OCI-LY3 (cell line): ENCODE measurements at regions not wholly inside any gene's neighbourhood (a gene's known extent, or its start where the extent isn't known, plus 50 kb on each side); places are given as distances from the start of the nearest gene placed in this dataset.
"Not testable (repeated sequence)": the region's sequence is repeated elsewhere in the genome, so short reads cannot be mapped to it uniquely, and the experiment has no call there.

Experiments
- H2AFZ ChIP-seq: fragments of 200-600, 300-600 bp; shearing (Covaris generic); 2 replicates; pipeline ENCODE4 v1.6.0; 2014; ENCODE audit warnings: antibody characterized with exemption, low read depth, low read length
- H3K27ac ChIP-seq: fragments of 200-600, 300-600 bp; sonication (generic); 2 replicates; pipeline ENCODE4 v1.5.1; 2014; ENCODE audit warnings: mild to moderate bottlenecking, low read length, moderate library complexity, mixed read lengths
- H3K27me3 ChIP-seq: fragments of 200-600, 300-600 bp; sonication (generic); 2 replicates; pipeline ENCODE4 v1.6.1; 2014; ENCODE audit warnings: low read depth, low read length, mixed read lengths
- H3K36me3 ChIP-seq: fragments of 200-600, 300-600 bp; sonication (generic); replicated peaks from 2 replicates; pipeline ENCODE3; 2014; ENCODE audit warnings: low read depth, low read length, mixed read lengths
- H3K4me1 ChIP-seq: fragments of 300-600, 200-600 bp; sonication (generic); 2 replicates; pipeline ENCODE4 v1.6.1; 2014; ENCODE audit warnings: low read length, mixed read lengths
- H3K4me2 ChIP-seq: fragments of 200-600, 300-600 bp; sonication (generic); 2 replicates; pipeline ENCODE4 v1.6.1; 2014; ENCODE audit warnings: low read length, mixed read lengths
- H3K4me3 ChIP-seq: fragments of 300-600, 200-600 bp; sonication (generic); 2 replicates; pipeline ENCODE4 v1.5.1; 2014; ENCODE audit warnings: antibody characterized with exemption, mild to moderate bottlenecking, low read length, moderate library complexity
- H3K79me2 ChIP-seq: fragments of 300-600, 200-600 bp; shearing (Covaris generic); 2 replicates; pipeline ENCODE4 v1.6.1; 2014; ENCODE audit warnings: mild to moderate bottlenecking, low read length, mixed read lengths
- H3K9ac ChIP-seq: fragments of 300-600, 200-600 bp; shearing (Covaris generic); 2 replicates; pipeline ENCODE4 v1.6.0; 2014; ENCODE audit warnings: mild to moderate bottlenecking, low read length, moderate library complexity
- H3K9me3 ChIP-seq: fragments of 200-600, 300-600 bp; shearing (Covaris generic); 2 replicates; pipeline ENCODE4 v1.6.1; 2014; ENCODE audit warnings: low read length, mixed read lengths; ENCODE audit not compliant: insufficient read depth
- H4K20me1 ChIP-seq: fragments of 200-600, 300-600 bp; sonication (generic); 2 replicates; pipeline ENCODE4 v1.6.1; 2016; ENCODE audit warnings: low read length, mixed read lengths; ENCODE audit not compliant: insufficient read depth
- EZH2phosphoT487 ChIP-seq: fragments of 200-600 bp; shearing (Covaris generic); IDR thresholded peaks from 2 replicates; pipeline ENCODE4 v1.6.1; 2018; ENCODE audit warnings: antibody characterized with exemption, mixed run types, low read depth
- TF ChIP-seq, protein P1 (sequence below): fragments of 200-600, 300-600 bp; sonication (generic); IDR thresholded peaks from 2 replicates; pipeline ENCODE4 v1.5.1; 2014; ENCODE audit warnings: antibody characterized with exemption, low read length, low read depth

DNA sequence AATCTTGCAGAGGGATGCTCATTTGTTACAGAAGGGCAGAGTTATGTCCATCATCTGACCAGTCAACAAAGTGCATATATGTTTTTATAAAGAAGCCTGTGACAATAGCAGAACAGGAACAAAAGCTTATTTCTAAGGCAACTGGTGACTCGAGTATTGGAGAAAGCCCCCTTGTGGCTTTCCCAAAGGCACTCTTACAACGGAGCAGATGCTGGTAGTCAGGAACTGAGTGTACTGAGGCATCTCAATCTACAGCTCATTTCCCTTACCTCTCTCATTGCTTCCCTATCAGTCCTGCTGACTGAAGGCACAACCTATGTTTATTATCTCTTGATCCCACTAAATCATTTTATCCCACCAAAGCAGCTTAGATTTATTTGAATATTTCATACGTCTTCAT, 557.1 kb upstream of the CHAC2 start:
- H3K4me1 ChIP-seq = peaks cover 9% of the 10 kb centered on the region; the same call in 1 of the 2 replicates
- no peaks in the 10 kb centered on the region for H3K36me3 ChIP-seq
- H3K4me2 ChIP-seq = 0 out of 2 replicates have a peak overlapping the region, but pooled peaks have one; percentile 6
- H3K27me3 ChIP-seq = no peaks in the 10 kb centered on the region
- H3K4me3 ChIP-seq = no peak overlapping the region
- H2AFZ ChIP-seq = no peak overlapping the region
- no peak overlapping the region for H3K27ac ChIP-seq
- no peaks in the 10 kb centered on the region for H4K20me1 ChIP-seq
- TF ChIP-seq EZH2phosphoT487 = no peak
- TF ChIP-seq, protein P1, sequence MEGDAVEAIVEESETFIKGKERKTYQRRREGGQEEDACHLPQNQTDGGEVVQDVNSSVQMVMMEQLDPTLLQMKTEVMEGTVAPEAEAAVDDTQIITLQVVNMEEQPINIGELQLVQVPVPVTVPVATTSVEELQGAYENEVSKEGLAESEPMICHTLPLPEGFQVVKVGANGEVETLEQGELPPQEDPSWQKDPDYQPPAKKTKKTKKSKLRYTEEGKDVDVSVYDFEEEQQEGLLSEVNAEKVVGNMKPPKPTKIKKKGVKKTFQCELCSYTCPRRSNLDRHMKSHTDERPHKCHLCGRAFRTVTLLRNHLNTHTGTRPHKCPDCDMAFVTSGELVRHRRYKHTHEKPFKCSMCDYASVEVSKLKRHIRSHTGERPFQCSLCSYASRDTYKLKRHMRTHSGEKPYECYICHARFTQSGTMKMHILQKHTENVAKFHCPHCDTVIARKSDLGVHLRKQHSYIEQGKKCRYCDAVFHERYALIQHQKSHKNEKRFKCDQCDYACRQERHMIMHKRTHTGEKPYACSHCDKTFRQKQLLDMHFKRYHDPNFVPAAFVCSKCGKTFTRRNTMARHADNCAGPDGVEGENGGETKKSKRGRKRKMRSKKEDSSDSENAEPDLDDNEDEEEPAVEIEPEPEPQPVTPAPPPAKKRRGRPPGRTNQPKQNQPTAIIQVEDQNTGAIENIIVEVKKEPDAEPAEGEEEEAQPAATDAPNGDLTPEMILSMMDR = peak; percentile 19
- no peaks in the 10 kb centered on the region for H3K79me2 ChIP-seq
- H3K9ac ChIP-seq = no peak overlapping the region
- H3K9me3 ChIP-seq = no peaks in the 10 kb centered on the region

DNA sequence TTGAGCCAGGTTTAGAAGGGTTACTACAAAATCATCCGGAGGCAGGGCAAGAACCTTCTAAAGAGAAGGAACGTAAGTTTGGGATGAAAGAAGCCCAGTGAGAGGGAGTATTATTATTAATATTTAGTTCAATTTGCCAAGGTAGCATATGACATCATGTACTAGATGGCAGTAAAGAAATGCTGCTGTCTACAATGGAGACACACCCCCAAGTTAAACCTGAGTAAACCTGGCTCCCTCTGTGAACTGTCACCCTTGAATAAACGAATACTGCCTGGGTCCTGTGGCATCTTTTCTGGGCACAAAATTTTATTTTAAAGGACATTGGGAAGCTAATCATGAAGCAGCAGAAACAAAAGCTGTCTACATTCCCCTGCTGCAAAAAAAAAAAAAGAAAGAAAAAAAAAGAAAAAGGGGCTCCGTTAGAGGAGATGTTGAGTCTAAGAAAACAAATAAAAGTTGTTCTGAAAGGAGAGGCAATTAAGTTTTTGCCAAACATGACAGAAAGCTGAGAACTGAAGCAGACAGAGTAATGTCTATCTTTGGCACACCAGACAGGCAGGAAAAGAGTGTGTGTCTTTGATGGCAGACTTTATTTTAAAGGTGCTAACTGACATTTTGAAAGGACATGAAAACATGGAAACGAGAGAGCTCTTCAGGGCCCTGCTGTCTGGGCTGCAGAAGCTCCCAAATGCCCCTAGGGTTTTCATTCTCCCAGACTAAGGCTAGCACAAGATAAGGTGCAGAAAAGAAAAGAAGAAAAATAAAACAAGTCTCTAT, 557.7 kb upstream of the CHAC2 start:
- 0 out of 2 replicates have a peak overlapping the region, but pooled peaks have one; percentile 6 for H3K4me2 ChIP-seq
- no peak overlapping the region for H3K9ac ChIP-seq
- H2AFZ ChIP-seq = no peak overlapping the region
- no peak overlapping the region for H3K4me3 ChIP-seq
- H3K9me3 ChIP-seq = no peaks in the 10 kb centered on the region
- no peaks in the 10 kb centered on the region for H4K20me1 ChIP-seq
- H3K36me3 ChIP-seq = no peaks in the 10 kb centered on the region
- H3K4me1 ChIP-seq = peaks cover 9% of the 10 kb centered on the region; the same call in 1 of the 2 replicates
- no peak overlapping the region for H3K27ac ChIP-seq
- H3K79me2 ChIP-seq = no peaks in the 10 kb centered on the region
- H3K27me3 ChIP-seq = no peaks in the 10 kb centered on the region
- TF ChIP-seq, protein P1 = no peak
- TF ChIP-seq EZH2phosphoT487 = no peak

GRCh38 chr2:53208815-53209214, 558.8 kb upstream of the CHAC2 start:
- Histone ChIP-seq H3K9ac (no peak overlapping the region), H3K4me3 (no peak overlapping the region), H3K9me3 (no peaks in the 10 kb centered on the region), H2AFZ (no peak overlapping the region), H3K4me2 (peak overlapping the region; percentile 22; the same call in 1 of the 2 replicates), H4K20me1 (no peaks in the 10 kb centered on the region), H3K79me2 (no peaks in the 10 kb centered on the region), H3K27ac (no peak overlapping the region), H3K36me3 (no peaks in the 10 kb centered on the region), H3K4me1 (peaks cover 9% of the 10 kb centered on the region; the same call in 1 of the 2 replicates), H3K27me3 (no peaks in the 10 kb centered on the region)
- no peak for TF ChIP-seq EZH2phosphoT487
- TF ChIP-seq, protein P1 = no peak

DNA sequence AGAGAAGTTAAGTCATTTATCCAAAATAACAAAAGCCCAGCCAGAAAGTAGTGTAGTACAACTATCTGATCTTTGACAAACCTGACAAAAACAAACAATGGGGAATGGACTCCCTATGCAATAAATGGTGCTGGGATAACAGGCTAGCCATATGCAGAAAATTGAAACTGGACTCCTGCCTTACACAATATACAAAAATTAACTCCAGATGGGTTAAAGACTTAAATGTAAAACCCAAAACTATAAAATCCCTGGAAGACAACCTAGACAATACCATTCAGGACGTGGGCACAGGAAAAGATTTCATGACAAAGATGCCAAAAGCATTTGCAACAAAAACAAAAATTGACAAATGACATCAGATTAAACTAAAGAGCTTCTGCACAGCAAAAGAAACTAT, 561.4 kb upstream of the CHAC2 start:
- not testable (repeated sequence) for H3K9me3 ChIP-seq, H3K36me3 ChIP-seq, H3K9ac ChIP-seq, H2AFZ ChIP-seq, H3K4me3 ChIP-seq, H3K27me3 ChIP-seq, H3K27ac ChIP-seq, H3K4me2 ChIP-seq, H3K4me1 ChIP-seq, H3K79me2 ChIP-seq, H4K20me1 ChIP-seq
